H1 (cell line): ENCODE measurements at regions not wholly inside any gene's neighbourhood (a gene's known extent, or its start where the extent isn't known, plus 50 kb on each side); places are given as distances from the start of the nearest gene placed in this dataset.

ENCODE experiments used
- BACH1 ChIP-seq: IDR thresholded peaks from 2 replicates; pipeline ENCODE4 v1.6.1; 2012; ENCODE audit warnings: low read length, improper control_type of control experiment
- CBX8 ChIP-seq: fragments of 300-800, 300-1000 bp; sonication (generic); IDR thresholded peaks from 2 replicates; pipeline ENCODE4 v1.7.1; 2016; ENCODE audit warnings: low read depth, low read length, borderline replicate concordance
- CEBPB ChIP-seq: IDR thresholded peaks from 2 replicates; pipeline ENCODE4 v1.6.1; 2012; ENCODE audit warnings: low read depth, low read length
- EZH2 ChIP-seq: fragments of 200-600 bp; sonication (generic); IDR thresholded peaks from 2 replicates; pipeline ENCODE4 v1.7.1; 2012; ENCODE audit warnings: low read depth, mild to moderate bottlenecking, moderate library complexity, low read length, inconsistent platforms; ENCODE audit not compliant: severe bottlenecking
- MAFK ChIP-seq: IDR thresholded peaks from 2 replicates; pipeline ENCODE4 v1.6.1; 2012; ENCODE audit warnings: low read depth, mild to moderate bottlenecking, improper control_type of control experiment, low read length
- NANOG ChIP-seq: IDR thresholded peaks from 2 replicates; pipeline ENCODE4 v1.6.1; 2011; ENCODE audit warnings: low read length, low read depth, mild to moderate bottlenecking, inconsistent platforms; ENCODE audit not compliant: insufficient read depth, poor library complexity, severe bottlenecking
- RXRA ChIP-seq: IDR thresholded peaks from 2 replicates; pipeline ENCODE4 v1.6.1; 2011; ENCODE audit warnings: low read depth, mild to moderate bottlenecking, low read length, moderate library complexity; ENCODE audit not compliant: insufficient read depth
- TAF1 ChIP-seq: IDR thresholded peaks from 2 replicates; pipeline ENCODE4 v1.6.1; 2011; ENCODE audit warnings: mild to moderate bottlenecking, low read depth, low read length
- ZNF274 ChIP-seq: IDR thresholded peaks from 2 replicates; pipeline ENCODE4 v1.7.0; 2012; ENCODE audit warnings: low read length, borderline replicate concordance; ENCODE audit errors: extremely low read depth
- TF ChIP-seq, protein P1 (sequence below): fragments of 300-600 bp; sonication (generic); IDR thresholded peaks from 2 replicates; pipeline ENCODE4 v1.7.1; 2012; ENCODE audit warnings: low read length, moderate library complexity, mild to moderate bottlenecking, inconsistent platforms; ENCODE audit not compliant: insufficient replicate concordance

DNA sequence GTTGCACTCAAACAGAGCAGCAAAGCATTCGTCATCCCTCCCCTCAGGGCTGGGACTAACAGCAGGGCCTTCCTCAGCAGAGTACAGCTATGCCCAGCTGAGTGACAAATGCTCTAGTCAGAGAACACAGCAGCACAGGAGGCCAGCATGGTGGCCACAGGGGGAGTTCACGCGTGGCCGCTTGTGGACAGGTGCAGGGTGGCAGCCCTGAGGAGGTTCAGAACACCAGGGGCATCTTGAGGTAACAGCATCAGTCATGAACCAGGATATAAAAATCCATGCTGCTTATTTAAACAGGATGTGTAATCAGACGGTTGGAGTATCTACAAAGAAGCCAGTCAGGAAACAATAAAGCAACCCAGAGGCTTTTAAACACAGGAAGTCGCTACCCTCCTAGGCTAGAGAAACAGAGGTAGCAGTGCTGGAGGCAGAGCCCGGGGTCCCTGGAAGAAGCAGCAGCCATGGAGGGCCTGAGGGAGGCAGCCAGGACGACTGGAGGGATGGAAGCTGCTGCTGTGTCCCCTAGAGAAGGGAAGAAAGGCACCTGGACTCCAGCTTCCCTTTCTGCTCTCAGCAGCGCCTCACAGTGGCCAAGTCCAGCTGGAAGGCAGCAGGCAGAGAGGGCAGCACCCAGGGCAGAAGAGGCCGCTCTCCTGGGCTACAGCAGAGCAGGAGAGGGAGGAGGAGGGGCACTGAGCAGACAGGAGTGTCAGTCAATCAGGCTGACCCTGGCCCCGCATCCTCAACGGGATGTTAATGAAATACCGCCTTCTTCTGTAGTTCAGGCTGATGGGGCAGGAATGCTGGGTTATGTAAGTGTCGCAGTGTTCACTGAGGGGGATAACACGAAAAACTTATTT lies 70.8 kb upstream of the UCN3 start (continued):
- 0 out of 2 replicates have a peak, but pooled peaks have one; percentile 37 for TF ChIP-seq TAF1
- no peak for TF ChIP-seq CBX8
- no peak for TF ChIP-seq EZH2
- TF ChIP-seq, protein P1, sequence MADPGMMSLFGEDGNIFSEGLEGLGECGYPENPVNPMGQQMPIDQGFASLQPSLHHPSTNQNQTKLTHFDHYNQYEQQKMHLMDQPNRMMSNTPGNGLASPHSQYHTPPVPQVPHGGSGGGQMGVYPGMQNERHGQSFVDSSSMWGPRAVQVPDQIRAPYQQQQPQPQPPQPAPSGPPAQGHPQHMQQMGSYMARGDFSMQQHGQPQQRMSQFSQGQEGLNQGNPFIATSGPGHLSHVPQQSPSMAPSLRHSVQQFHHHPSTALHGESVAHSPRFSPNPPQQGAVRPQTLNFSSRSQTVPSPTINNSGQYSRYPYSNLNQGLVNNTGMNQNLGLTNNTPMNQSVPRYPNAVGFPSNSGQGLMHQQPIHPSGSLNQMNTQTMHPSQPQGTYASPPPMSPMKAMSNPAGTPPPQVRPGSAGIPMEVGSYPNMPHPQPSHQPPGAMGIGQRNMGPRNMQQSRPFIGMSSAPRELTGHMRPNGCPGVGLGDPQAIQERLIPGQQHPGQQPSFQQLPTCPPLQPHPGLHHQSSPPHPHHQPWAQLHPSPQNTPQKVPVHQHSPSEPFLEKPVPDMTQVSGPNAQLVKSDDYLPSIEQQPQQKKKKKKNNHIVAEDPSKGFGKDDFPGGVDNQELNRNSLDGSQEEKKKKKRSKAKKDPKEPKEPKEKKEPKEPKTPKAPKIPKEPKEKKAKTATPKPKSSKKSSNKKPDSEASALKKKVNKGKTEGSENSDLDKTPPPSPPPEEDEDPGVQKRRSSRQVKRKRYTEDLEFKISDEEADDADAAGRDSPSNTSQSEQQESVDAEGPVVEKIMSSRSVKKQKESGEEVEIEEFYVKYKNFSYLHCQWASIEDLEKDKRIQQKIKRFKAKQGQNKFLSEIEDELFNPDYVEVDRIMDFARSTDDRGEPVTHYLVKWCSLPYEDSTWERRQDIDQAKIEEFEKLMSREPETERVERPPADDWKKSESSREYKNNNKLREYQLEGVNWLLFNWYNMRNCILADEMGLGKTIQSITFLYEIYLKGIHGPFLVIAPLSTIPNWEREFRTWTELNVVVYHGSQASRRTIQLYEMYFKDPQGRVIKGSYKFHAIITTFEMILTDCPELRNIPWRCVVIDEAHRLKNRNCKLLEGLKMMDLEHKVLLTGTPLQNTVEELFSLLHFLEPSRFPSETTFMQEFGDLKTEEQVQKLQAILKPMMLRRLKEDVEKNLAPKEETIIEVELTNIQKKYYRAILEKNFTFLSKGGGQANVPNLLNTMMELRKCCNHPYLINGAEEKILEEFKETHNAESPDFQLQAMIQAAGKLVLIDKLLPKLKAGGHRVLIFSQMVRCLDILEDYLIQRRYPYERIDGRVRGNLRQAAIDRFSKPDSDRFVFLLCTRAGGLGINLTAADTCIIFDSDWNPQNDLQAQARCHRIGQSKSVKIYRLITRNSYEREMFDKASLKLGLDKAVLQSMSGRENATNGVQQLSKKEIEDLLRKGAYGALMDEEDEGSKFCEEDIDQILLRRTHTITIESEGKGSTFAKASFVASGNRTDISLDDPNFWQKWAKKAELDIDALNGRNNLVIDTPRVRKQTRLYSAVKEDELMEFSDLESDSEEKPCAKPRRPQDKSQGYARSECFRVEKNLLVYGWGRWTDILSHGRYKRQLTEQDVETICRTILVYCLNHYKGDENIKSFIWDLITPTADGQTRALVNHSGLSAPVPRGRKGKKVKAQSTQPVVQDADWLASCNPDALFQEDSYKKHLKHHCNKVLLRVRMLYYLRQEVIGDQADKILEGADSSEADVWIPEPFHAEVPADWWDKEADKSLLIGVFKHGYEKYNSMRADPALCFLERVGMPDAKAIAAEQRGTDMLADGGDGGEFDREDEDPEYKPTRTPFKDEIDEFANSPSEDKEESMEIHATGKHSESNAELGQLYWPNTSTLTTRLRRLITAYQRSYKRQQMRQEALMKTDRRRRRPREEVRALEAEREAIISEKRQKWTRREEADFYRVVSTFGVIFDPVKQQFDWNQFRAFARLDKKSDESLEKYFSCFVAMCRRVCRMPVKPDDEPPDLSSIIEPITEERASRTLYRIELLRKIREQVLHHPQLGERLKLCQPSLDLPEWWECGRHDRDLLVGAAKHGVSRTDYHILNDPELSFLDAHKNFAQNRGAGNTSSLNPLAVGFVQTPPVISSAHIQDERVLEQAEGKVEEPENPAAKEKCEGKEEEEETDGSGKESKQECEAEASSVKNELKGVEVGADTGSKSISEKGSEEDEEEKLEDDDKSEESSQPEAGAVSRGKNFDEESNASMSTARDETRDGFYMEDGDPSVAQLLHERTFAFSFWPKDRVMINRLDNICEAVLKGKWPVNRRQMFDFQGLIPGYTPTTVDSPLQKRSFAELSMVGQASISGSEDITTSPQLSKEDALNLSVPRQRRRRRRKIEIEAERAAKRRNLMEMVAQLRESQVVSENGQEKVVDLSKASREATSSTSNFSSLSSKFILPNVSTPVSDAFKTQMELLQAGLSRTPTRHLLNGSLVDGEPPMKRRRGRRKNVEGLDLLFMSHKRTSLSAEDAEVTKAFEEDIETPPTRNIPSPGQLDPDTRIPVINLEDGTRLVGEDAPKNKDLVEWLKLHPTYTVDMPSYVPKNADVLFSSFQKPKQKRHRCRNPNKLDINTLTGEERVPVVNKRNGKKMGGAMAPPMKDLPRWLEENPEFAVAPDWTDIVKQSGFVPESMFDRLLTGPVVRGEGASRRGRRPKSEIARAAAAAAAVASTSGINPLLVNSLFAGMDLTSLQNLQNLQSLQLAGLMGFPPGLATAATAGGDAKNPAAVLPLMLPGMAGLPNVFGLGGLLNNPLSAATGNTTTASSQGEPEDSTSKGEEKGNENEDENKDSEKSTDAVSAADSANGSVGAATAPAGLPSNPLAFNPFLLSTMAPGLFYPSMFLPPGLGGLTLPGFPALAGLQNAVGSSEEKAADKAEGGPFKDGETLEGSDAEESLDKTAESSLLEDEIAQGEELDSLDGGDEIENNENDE, result no peak
- TF ChIP-seq ZNF274, result no peak
- TF ChIP-seq MAFK, result no peak
- TF ChIP-seq RXRA, result no peak
- peak; percentile 31 for TF ChIP-seq NANOG
- 0 out of 2 replicates have a peak, but pooled peaks have one; percentile 14 for TF ChIP-seq CEBPB
- no peak for TF ChIP-seq BACH1
